NCI-H2196 (cell line): ENCODE measurements at regions not wholly inside any gene's neighbourhood (a gene's known extent, or its start where the extent isn't known, plus 50 kb on each side); places are given as distances from the start of the nearest gene placed in this dataset.
"Not testable (repeated sequence)": the region's sequence is repeated elsewhere in the genome, so short reads cannot be mapped to it uniquely, and the experiment has no call there.

Experiments used
- DNase-seq: peaks from one replicate; lab custom pipeline; 2025; ENCODE audit not compliant: unreplicated experiment; lab: John Stamatoyannopoulos, UW

- DNase-seq = not testable (repeated sequence)
Observed at GRCh38 chr2:18266699-18267098, 293.8 kb downstream of the RDH14 start.

GRCh38 chr2:18265614-18266586 lies 294.6 kb downstream of the RDH14 start:
- no peak for DNase-seq

DNA sequence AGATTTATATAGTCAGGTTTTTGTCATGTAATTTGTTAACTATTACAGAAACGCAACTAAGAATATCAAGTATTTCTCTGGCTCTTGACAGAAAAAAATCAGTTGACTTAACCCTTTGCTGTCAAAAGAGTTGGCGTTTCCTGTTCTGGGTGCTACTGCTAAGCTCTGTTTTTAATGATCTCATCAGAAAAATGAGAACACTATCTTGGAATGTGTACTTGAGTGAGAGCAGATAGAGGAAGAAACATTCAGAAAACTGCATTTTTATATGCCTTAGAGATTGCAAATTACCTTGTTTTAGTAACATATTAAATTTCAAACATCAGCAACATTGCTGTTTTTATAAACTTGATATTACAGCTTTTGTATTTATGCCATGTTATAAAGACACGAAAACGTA lies 297.9 kb downstream of the RDH14 start:
- DNase-seq = no peak

- DNase-seq = no peak
Observed at GRCh38 chr2:18253686-18254197, 306.7 kb downstream of the RDH14 start.

- no peak for DNase-seq
Observed at GRCh38 chr2:18251486-18251885, 309.0 kb downstream of the RDH14 start.

- DNase-seq = no peak
Observed at GRCh38 chr2:18247282-18248110, 313.0 kb downstream of the RDH14 start.

GRCh38 chr2:18245375-18245774 lies 315.1 kb downstream of the RDH14 start:
- no peak for DNase-seq

DNA sequence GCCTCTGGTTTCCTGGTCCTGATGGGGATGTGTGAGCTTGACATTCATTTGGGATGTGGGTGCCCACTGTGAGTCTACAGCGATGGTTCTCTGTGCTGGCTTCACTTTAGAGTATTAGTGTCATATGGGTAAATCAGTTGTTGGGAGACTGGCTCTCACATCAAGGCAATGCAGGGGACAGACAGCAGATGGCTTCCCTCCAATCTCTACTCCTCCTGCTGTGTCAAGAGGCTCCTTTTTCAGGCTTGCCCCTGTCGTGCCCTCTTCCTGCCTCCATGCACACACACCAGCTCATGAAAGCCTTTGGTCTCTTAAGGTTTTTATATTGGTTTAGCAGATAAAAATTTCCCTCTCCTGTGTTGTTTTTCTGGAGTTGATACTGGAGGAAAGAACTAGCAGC lies 315.6 kb downstream of the RDH14 start:
- DNase-seq = no peak

GRCh38 chr2:18243816-18244215 lies 316.6 kb downstream of the RDH14 start:
- DNase-seq = no peak

DNA sequence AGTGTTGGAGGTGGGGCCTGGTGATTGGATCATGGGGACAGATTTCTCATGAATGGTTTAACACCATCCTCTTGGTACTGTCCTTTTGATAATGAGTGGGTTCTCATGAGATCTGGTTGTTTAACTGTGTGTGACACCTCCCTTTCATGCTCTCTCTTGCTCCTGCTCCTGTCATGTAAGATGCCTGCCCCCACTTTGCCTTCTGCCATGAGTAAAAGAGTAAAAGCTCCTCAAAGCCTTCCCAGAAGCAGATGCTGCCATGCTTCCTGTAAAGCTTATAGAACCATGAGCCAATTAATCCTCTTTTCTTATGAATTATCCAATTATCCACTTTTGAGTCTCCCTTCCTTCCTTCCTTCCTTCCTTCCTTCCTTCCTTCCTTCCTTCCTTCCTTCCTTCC lies 317.7 kb downstream of the RDH14 start:
- no peak for DNase-seq

DNA sequence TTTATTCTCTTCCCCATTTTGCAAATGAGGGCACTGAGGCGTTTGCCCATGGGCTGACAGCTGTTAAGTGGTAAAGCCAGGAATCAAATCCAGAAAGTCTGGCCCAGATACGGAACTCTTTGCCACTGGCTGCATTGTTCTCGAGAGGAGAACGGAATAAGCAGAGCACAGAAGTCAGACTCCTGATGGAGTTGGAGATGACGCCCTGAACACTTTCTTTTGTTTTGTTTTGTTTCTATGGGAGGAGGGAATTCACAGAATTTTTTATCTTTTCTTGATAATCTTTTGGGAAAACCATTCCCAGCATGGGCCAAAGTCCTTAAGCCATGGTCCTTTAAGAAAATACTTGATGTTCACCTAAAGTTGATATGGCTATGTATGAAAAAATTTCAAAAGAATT lies 322.2 kb downstream of the RDH14 start:
- no peak for DNase-seq

- DNase-seq = no peak
Observed at GRCh38 chr2:18237298-18237697, 323.2 kb downstream of the RDH14 start.

DNA sequence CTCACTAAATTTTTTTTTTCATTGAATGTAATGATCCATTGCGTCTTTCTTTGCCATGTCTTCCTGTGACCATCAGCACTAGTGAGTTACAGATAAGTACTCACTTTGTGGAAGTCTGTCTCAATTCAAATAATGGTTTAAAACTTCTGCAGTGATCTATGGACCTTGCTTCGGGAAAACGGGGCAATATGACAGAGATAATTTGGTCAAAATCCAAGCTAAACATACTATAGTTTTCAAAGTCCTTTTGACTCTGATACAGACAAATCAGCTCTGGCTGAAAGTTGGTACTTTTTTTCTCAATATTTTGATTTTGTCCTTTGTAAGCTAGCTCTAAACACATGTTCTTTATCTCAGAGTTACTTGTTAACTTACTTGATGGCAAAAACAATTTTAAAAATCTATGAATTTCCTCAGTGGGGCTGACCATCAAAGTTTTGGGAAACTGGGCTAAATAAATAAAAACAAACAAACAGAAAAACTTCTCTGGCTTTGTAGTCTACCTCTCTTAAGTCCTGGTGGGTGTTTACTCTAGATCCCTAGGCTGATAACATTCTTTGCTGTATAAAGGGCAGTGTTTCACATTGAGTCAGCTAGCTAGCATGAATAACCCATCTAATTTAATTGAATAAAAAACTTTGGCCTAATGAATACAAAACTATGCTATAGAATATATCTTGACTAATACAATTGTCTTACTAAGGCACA lies 327.6 kb downstream of the RDH14 start:
- DNase-seq = no peak

GRCh38 chr2:18230668-18231067 lies 329.8 kb downstream of the RDH14 start:
- no peak for DNase-seq

DNA sequence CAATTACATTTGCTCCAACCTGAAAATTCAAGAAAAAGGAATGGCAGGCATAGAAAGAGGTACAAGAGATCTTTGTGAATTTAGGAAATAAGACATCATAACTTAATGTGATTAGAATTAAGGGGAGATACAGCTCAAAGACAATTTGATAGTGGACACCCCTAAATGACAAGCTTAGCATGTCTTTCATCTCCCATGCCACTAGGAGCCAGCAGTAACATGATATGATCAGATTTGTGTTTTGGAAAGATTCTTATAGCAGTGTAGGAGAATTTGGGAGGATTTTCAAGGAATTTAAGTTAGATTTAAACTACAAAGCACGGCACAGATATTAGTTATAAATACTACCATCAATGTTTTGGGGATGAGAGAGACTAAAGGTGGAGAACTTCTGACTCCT lies 340.8 kb downstream of the RDH14 start:
- no peak for DNase-seq

- DNase-seq = no peak
Observed at GRCh38 chr2:18218160-18218933, 339.9 kb downstream of the KCNS3 start.

GRCh38 chr2:18214936-18215335 lies 336.5 kb downstream of the KCNS3 start:
- DNase-seq = no peak

- no peak for DNase-seq
Observed at GRCh38 chr2:18213986-18214385, 335.5 kb downstream of the KCNS3 start.

DNA sequence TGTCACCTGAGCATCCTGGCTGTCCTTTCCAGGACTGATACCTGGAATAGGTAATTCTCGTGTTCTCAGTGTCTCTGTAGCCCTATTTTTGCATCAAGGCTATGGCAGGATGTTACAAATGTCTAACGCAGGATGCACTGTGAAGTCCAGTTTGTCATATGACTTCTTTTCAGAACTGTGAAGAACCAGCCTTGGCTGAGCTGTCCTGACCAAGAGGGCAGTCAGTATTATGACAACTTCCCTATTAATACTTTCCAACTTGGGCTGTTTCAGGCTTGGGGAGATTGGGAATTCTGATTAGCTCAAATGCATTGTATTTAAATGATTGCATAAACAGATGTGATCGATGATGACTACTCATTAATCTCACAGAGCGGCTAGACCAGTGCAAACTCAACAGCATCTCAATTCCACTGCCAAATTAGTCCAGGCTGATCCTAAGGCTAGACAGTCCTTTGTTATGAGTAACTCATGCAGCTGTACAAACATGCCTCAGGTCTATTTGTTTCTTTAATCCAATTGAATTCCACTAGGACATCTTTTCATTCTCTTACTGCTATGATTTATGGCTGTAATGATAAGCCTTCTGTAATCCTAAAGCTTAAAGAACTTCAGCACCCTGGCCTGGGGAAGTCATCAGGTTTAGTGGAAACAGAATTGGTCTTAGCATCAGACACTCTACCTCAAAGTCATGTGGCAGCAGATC lies 331.6 kb downstream of the KCNS3 start:
- DNase-seq = no peak

GRCh38 chr2:18208956-18209355 lies 330.5 kb downstream of the KCNS3 start:
- DNase-seq = no peak
